Peyer's patch (tissue), 4 donors: ENCODE measurements at regions not wholly inside any gene's neighbourhood (a gene's known extent, or its start where the extent isn't known, plus 50 kb on each side); places are given as distances from the start of the nearest gene placed in this dataset.

Experiments used
- CTCF ChIP-seq, 6 experiments: fragments of 450-650 bp in 4 of 6; fragments of 200-600 bp in 2 of 6; sonication (generic) in 1 of 6; IDR thresholded peaks; one replicate each; pipeline ENCODE4 v1.5.1; 2017 to 2019; ENCODE audit warnings: antibody characterized with exemption in 6 of 6, mild to moderate bottlenecking in 3 of 6, moderate library complexity in 1 of 6
- POLR2A ChIP-seq, 2 donors: fragments of 450-650 bp; IDR thresholded peaks; one replicate each; pipeline ENCODE4 v1.5.1; 2017; ENCODE audit warnings: antibody characterized with exemption in 2 of 2, mild to moderate bottlenecking in 2 of 2, moderate library complexity in 2 of 2

- TF ChIP-seq CTCF (IDR thresholded peaks at IDR 0.05) (peak in 5 of 6 experiments; percentile 8 to 47 (median 37)), POLR2A (IDR thresholded peaks at IDR 0.05) (no peak)
Measured at GRCh38 chr5:42912184-42912798, 100.6 kb upstream of the SELENOP start.
